ENCODE measurements at regions not wholly inside any gene's neighbourhood (a gene's known extent, or its start where the extent isn't known, plus 50 kb on each side); places are given as distances from the start of the nearest gene placed in this dataset.
A peak's percentile ranks its signal among the peaks of the same experiment; 100 is the strongest.

- Histone ChIP-seq H3K4me3 (no peak overlapping the region), H3K9me3 (peaks cover 0 to 16% (median 2%) of the 10 kb centered on the region in 8 donors), H3K4me1 (no peaks in the 10 kb centered on the region), H3K27me3 (replicated peaks in 1 of 7) (no peaks in the 10 kb centered on the region), H3K27ac (no peak overlapping the region), H3K36me3 (no peaks in the 10 kb centered on the region)
- no peak for TF ChIP-seq POLR2AphosphoS5 (IDR thresholded peaks at IDR 0.05)
- TF ChIP-seq, protein P1, sequence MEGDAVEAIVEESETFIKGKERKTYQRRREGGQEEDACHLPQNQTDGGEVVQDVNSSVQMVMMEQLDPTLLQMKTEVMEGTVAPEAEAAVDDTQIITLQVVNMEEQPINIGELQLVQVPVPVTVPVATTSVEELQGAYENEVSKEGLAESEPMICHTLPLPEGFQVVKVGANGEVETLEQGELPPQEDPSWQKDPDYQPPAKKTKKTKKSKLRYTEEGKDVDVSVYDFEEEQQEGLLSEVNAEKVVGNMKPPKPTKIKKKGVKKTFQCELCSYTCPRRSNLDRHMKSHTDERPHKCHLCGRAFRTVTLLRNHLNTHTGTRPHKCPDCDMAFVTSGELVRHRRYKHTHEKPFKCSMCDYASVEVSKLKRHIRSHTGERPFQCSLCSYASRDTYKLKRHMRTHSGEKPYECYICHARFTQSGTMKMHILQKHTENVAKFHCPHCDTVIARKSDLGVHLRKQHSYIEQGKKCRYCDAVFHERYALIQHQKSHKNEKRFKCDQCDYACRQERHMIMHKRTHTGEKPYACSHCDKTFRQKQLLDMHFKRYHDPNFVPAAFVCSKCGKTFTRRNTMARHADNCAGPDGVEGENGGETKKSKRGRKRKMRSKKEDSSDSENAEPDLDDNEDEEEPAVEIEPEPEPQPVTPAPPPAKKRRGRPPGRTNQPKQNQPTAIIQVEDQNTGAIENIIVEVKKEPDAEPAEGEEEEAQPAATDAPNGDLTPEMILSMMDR (IDR thresholded peaks at IDR 0.05 in 8 of 11, conservative IDR thresholded peaks at IDR 0.05 in 3 of 11), result no peak
- no peak for TF ChIP-seq POLR2A (IDR thresholded peaks at IDR 0.05)
- WGBS, 5 donors, result 57 to 82% (median 62%) methylated on average over 1 of the region's 1 CpG
- intact Hi-C loops (cut with DNase I; ENCODE audit: low total_unique reads), result no loop called here
- no peak for DNase-seq
These were observed 394.9 kb upstream of the RGS17 start for GRCh38 chr6:153525998-153526397.

DNA sequence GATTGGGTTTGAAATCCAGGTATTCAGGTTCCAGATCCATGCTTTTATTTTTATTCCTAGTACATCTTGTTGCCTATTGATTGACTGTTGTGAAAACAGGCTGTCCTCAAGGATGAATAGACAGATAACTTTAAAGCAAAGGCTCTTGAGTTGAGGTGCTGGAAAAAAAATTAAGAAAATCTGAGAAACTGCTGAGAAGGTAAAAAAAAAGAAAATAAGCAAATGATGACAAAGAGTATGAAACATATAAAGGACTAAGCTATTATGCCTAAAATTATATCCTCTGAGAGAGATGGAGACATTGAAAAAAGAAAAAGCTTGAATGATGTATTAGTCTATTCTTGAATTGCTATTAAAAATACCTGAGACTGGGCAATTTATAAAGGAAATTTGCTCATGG, 392.3 kb upstream of the RGS17 start:
- Histone ChIP-seq H3K27me3 (replicated peaks in 1 of 7) (no peaks in the 10 kb centered on the region), H3K4me1 (no peaks in the 10 kb centered on the region), H3K36me3 (no peaks in the 10 kb centered on the region), H3K4me3 (no peak overlapping the region), H3K9me3 (peaks cover 0 to 23% (median under 1%) of the 10 kb centered on the region in 8 donors), H3K27ac (no peak overlapping the region)
- DNase-seq, result no peak
- TF ChIP-seq POLR2A (IDR thresholded peaks at IDR 0.05) (no peak), POLR2AphosphoS5 (IDR thresholded peaks at IDR 0.05) (no peak)
- TF ChIP-seq, protein P1 (IDR thresholded peaks at IDR 0.05 in 8 of 11, conservative IDR thresholded peaks at IDR 0.05 in 3 of 11), result no peak
- intact Hi-C loops (cut with DNase I; ENCODE audit: low total_unique reads), result no loop called here

DNA sequence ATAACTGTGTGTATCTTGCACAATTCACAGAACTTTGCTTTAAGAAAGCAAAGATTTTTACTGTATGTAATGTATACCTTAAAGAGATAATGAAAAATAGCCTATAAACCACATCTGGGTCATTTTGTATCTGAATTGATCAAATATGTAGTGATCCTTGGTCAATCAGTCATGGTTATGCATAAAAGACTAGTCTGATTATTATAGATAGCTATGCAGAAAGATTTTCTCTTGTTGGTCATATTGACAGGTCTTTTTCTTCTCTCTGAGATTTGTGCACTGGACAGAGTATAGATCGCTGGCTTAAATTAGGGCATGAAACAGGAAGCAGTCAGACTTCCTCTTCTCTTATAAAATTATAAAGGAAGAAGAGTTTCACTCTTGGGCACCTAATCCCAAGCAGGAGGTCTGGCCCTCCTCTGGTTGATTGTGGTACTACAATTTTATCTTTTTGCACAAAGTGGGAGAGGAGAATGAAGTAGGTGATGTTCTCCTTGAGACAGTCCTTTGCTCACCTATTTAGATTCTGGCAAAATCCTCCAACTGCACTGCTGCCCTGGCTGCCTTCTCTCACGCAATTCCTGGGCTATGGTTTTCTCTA, 380.9 kb upstream of the RGS17 start:
- Histone ChIP-seq H3K9me3 (no peaks in the 10 kb centered on the region), H3K27me3 (replicated peaks in 1 of 7) (no peaks in the 10 kb centered on the region), H3K4me1 (peaks cover 0 to 4% (median 0%) of the 10 kb centered on the region in 6 donors), H3K27ac (no peak overlapping the region), H3K36me3 (no peaks in the 10 kb centered on the region), H3K4me3 (no peak overlapping the region)
- 9 to 29% (median 26%) methylated on average over 2 of the region's 2 CpGs for WGBS, 5 donors
- intact Hi-C loops (cut with DNase I; ENCODE audit: low total_unique reads), result no loop called here
- no peak for TF ChIP-seq POLR2AphosphoS5 (IDR thresholded peaks at IDR 0.05)
- TF ChIP-seq, protein P1 (IDR thresholded peaks at IDR 0.05 in 8 of 11, conservative IDR thresholded peaks at IDR 0.05 in 3 of 11), result peak in 9 of 11 experiments; percentile 12 to 60 (median 44)
- no peak for DNase-seq

GRCh38 chr6:153503810-153504209, 372.7 kb upstream of the RGS17 start:
- DNase-seq, result no peak
- intact Hi-C loops (cut with DNase I; ENCODE audit: low total_unique reads), result no loop called here
- no peaks in the 10 kb centered on the region for H3K4me1 ChIP-seq
- no peaks in the 10 kb centered on the region for H3K36me3 ChIP-seq
- no peaks in the 10 kb centered on the region for H3K27me3 ChIP-seq (replicated peaks in 1 of 7)
- H3K4me3 ChIP-seq, result no peak overlapping the region
- TF ChIP-seq, protein P1 (IDR thresholded peaks at IDR 0.05 in 8 of 11, conservative IDR thresholded peaks at IDR 0.05 in 3 of 11), result no peak
- TF ChIP-seq POLR2A (IDR thresholded peaks at IDR 0.05) (no peak), POLR2AphosphoS5 (IDR thresholded peaks at IDR 0.05) (no peak)
- 87 to 99% (median 88%) methylated on average over 4 of the region's 4 CpGs for WGBS, 5 donors
- H3K27ac ChIP-seq, result no peak overlapping the region
- H3K9me3 ChIP-seq, result no peaks in the 10 kb centered on the region
